NOMO-1 treated with DMSO at 0.1 percent for 48 hours (cell line): ENCODE measurements at regions not wholly inside any gene's neighbourhood (a gene's known extent, or its start where the extent isn't known, plus 50 kb on each side); places are given as distances from the start of the nearest gene placed in this dataset.

Experiments
- DNase-seq: peaks from one replicate; lab custom pipeline; 2025; ENCODE audit not compliant: unreplicated experiment; lab: John Stamatoyannopoulos, UW

GRCh38 chr3:147838652-147839051 is 429.5 kb downstream of the ZIC1 start:
- no peak for DNase-seq

- no peak for DNase-seq
Observed at GRCh38 chr3:147843331-147843730, 434.2 kb downstream of the ZIC1 start.

DNA sequence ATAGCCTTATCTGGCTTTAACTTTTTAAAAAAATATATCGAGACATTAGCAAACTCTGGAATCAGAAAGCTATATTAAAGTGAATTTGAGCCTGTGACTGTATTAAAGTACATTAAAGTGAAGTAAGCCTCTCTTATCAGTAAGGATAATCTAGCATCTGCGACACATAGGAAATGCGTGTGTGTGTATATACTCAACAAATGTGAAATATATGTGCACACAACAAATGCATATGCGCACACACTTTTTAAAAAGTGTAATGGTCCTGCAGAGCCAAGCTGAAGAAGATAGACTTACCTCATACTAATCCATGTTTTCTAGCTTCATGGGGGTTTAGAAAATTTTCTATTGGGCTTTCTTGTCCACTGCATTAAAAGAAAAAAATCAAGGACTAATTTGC is 437.1 kb downstream of the ZIC1 start:
- DNase-seq: no peak

DNA sequence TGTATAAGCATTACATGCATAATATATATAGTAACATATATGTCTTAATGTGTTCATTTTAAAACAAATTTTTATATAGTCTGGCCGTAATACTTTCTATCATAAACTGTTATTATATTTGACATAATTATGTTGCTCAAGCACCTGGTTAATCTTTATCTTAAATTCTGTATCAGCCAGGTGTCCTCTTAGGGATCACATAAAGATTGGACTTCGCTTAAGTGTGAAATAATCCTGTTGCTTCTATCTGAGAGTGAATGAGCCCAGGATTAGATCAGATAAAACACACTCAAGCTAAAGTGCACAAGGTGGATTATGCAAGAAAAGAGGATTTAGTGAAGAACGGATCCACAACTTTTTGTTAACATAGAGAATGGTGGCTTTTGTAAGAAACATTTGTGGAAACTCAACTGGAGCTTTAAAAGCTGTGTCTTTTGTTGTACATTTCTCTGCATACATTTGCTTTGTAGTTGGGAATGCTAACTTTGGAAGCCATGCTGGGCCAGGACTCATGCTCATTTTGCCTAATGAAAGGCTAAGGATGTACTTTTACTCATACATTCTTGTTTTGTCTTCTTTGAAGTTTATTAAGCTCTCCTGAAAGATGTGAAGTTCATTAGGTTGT is 437.8 kb downstream of the ZIC1 start:
- DNase-seq: no peak

- no peak for DNase-seq
Observed at GRCh38 chr3:147851062-147851461, 441.9 kb downstream of the ZIC1 start.

- no peak for DNase-seq
Observed at GRCh38 chr3:147854542-147854941, 445.4 kb downstream of the ZIC1 start.

DNA sequence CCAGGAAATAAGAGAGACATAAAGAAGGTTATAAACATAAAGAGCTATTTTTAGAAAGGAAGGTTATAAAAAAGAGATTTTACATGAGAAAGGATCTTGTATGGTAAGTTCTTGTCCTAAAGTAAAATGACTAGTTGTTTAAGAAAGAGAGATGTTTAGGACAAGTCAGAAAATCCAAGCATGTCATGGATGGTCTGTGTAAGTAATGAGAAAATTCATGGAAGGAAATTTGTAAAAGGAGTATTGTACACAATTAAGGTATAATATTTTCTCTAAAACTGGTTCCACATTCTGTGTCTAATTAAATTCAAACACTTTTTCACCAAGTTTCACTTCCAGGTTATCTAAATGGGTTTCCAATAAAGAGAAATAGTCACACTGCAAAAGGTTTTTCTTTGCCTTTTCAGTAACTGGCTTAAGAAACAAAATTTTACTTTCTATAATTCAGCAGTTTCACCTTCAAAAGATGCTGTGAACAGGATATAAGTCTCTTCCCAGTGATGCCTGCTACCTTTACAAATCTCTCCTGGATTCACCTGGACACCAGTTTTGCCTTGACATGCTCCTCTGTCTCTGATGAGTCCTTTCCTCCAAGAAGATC is 455.7 kb downstream of the ZIC1 start:
- no peak for DNase-seq

GRCh38 chr3:147866561-147866960 is 457.4 kb downstream of the ZIC1 start:
- no peak for DNase-seq

DNA sequence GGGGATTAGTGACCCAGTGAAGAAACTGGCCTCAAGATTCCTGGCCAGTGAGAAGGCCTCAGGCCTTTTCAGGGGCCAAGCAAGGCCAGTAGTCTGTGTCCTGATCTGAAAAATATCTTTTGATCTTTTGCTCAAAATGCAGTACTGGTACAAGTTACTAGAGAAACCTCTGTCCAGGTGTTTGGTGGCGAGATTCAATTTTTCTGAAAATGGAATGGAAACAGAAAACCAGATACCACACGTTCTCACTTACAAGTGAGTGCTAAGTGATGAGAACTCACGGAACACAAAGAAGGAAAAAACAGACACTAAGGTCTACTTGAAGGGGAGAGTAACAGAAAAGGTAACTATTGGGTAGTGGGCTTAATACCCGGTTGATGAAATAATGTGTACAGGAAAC is 463.4 kb downstream of the ZIC1 start:
- no peak for DNase-seq

DNA sequence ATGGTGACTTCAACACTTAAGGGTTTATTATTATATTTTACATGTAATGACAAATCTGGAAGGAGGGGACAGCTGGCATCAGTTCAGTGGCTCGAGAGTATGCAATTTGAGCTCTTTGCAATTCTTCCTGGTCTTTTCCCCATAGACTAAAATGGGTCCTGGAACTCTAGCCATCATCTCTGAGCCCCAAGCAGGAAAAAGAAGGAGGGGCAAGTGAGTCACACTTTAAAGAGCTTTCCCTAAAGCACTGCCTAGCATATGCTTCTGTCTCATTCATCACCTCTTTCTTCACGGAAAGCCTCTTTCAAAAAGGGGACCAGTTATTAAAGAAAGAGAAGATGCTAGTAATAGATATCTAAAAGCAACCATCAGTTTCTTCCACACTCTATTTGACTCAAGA is 466.3 kb downstream of the ZIC1 start:
- DNase-seq: no peak

DNA sequence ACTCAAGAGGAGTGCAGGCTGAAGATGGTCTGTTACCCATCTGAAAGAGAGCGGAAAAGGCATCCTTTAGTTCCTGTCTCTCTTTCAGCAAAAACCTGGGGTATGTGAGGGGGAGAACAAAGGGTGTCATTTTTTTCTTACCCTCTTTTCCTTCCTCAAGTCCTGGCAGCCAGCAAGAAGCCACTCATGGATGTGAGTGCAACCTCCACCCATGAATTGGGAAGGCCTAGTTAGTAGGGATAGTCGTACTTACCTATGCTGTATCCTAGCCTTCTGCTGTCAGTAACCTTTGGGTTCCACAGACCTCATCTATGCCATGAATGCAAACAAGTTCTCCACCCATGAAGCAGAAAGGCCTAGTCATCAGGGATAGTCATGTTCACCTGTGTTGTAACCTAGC is 472.8 kb downstream of the ZIC1 start:
- no peak for DNase-seq

DNA sequence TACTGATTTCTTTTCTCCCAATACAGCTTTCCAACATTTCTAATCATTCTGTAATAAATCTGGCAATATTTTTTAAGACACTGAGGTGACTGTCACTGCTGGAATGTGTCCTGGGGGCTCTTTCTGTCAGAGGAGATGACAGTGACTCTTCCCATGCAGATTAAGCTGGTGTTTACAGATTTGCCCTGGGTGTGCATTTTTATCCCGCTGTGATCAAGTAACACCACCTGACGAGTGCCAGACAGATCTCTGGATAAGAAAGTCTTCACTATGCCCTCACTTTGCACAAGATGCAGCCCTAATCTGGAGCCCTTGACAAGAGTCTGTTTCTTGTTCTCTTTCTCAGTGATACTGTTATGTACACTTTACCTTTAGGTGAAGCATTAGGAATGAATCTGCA is 477.7 kb downstream of the ZIC1 start:
- DNase-seq: no peak

DNA sequence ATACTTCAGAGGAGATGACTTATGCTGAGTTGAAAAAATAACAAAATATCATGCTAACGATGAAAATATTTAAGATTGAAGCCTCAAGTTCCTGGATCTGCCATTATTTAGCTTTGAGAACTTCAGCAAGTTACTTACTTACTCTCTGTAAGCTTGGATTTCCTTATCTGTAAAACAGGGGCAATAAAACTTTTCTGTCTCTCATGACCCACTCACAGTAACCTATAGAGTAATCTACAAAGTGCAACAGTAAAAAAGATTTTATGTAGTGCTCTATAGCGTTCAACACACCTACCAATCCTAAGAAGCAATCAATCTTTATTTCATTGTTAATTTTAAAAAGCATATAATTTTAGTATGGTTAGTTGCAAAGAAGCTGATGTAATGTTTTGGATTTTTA is 478.6 kb downstream of the ZIC1 start:
- no peak for DNase-seq

DNA sequence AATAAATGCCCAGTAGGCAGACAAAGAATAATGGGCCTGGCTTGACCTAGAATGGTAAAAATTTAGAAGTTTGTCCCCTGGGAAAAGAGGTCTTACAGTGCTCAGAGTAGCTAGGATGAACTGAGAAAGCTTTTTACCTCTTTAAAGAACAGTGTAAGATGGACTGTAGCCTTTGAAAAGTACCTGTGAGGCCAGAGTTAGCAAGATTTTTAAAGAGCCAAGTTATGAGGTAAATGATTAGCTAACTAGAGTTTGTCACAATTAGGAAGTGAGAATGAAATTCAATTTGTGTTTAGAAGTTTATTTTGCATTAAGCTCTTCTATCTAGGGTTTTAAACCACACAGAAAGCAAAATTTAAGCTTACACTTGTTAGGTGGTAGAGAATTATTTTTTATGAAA is 480.9 kb downstream of the ZIC1 start:
- DNase-seq: no peak

- no peak for DNase-seq
Observed at GRCh38 chr3:147895509-147895908, 486.3 kb downstream of the ZIC1 start.

DNA sequence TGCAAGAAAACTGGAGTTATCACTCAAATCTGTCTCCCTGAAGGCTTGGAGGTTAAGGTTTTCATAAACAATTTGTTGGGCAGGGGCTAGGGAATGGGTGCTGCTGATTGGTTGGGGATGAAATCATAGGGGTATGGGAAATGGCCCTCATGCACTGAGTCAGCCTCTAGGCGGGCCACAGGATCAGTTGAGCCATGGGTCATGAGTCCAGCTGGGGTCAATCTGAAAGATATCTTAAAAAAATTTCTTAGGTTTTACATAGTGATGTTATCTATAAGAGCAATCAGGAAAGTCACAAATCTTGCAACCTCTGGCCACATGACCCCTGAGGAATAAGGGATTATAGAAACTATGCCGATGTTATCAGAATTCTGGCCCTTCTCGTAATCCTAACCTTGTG is 491.7 kb downstream of the ZIC1 start:
- DNase-seq: no peak

GRCh38 chr3:147903026-147903425 is 493.9 kb downstream of the ZIC1 start:
- DNase-seq: no peak

DNA sequence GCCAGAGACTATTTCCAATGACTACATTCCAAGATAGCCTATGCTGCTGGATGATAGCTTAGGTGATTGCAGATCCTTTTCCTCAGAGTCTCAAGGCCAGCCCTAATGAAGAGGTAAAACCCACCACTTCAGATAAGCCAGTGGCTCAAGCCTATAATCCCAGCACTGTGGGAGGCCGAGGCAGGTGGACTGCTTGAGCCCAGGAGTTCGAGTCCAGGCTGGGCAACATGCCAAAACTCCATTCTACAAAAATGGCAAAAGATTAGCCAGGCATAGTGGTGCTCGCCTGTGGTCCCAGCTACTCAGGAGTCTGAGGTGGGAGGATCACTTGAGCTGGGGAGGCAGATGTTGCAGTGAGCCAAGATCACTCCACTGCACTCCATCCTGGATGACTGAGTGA is 495.3 kb downstream of the ZIC1 start:
- DNase-seq: no peak

GRCh38 chr3:147906285-147906684 is 497.1 kb downstream of the ZIC1 start:
- DNase-seq: no peak

DNA sequence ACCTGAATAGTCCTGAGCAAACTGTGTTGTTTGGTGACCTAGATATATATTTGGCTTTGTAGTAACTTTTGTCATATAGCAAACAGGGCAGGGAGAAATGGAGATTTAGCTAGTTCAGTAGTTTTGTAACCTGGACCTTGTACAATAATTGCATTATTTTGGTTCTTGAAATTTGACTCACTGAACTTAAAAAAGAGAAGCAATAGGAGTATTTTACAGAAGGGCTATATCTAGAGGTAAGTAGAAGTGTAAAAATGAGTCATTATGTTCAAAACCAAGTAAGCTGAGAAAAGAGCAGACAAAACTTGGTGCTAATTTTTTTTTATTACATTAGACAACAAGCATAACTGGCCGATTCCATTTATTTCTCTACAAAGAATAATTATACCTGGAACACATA is 505.4 kb downstream of the ZIC1 start:
- no peak for DNase-seq

DNA sequence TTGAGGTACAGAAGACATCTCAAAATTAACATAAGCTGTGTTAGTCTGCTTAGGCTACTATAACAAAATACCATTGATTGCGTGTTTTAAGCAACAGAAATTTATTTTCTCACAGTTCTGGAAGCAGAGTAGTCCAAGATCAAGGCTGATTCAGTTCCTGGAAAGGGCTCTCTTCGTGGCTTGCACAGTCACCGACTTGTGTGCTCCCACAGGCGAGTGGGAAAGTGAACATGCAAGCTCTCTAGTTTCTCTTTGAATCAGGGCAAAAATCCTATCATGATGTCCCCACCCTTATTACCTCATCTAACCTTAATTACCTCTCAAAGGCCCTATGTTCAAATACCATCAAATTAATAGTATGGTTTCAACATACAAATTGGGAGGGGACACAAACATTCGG is 505.9 kb downstream of the ZIC1 start:
- no peak for DNase-seq

GRCh38 chr3:147919496-147919895 is 510.3 kb downstream of the ZIC1 start:
- no peak for DNase-seq

DNA sequence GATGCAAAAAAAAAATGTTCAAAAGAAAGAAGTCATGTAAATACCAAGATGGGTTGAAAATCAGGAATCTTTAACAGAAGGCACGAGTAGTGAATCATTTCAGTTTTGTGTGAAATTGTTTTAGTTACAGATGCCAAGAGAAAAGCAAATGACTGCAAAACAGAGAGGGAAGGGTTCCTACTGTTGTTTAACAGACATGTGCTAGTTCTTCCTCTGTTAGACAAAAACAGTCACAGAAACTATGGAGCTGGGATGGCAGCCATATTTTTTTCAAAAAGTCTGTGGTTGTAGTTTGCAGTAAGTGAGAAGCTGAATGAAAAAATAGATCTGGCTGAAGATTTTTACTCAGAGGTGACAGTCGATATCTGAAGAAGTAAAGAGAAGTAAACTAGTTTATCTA is 511.9 kb downstream of the ZIC1 start:
- DNase-seq: no peak
